GM19372 (cell line): ENCODE measurements at regions not wholly inside any gene's neighbourhood (a gene's known extent, or its start where the extent isn't known, plus 50 kb on each side); places are given as distances from the start of the nearest gene placed in this dataset.
"Not testable (repeated sequence)": the region's sequence is repeated elsewhere in the genome, so short reads cannot be mapped to it uniquely, and the experiment has no call there.

Experiments
- ATAC-seq: cut with Tn5 transposase; IDR thresholded peaks from one replicate; pipeline ENCODE4 v1.9.1; 2021; ENCODE audit warnings: mild to moderate bottlenecking, low read depth, moderate library complexity; ENCODE audit not compliant: unreplicated experiment

DNA sequence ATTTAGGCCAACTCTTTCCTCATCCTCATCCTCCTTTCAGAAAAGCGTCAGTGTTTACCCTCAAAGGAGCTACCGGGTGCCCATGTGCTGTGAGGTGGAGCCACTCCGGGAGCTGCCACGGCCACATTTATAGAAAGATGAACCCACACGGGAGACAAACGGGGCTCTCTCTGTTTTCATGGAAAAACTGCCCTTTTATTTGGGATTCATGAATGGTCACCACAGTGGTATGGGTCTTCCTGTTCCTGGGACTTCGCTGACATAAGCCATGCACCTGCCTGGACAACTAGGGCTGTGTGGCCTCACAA, 224.2 kb downstream of the ZIC5 start:
- no peak for ATAC-seq

DNA sequence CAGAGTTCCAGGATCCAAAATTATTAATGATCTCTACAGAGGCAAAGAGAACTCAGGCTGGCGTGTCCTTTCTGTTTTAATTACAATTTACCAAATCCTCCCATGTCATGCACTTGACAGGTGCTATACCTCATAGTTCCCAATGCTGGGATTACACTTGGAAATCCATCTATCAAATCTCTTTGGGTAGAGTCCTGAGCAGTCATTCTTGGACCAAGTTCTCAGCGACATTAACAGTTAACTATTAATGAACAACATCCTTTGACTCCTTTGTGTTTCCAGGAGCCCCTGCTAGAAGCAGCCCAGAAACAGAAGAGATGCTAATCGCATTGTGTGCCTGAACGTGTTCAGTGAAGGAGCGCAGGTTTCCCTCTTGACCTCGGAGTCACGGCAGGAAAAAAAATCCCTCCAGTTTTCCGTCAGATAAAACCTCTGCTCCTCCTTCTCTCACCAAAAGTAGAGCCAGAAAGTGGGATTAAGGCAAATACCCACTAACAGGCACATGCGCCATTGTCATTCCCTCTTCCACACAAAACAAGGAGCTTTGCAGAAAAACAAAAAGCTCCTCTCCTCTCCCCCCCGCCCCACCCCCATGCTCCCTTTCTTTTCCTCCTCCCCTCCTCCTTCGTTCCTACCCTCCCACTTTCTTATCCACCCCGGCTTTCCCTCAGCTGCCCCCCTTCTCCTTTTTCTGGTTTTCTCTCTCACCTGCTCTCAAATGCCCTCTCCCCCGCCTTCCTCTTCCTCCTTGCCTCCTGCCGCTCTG, 224.7 kb downstream of the ZIC5 start:
- ATAC-seq: no peak

DNA sequence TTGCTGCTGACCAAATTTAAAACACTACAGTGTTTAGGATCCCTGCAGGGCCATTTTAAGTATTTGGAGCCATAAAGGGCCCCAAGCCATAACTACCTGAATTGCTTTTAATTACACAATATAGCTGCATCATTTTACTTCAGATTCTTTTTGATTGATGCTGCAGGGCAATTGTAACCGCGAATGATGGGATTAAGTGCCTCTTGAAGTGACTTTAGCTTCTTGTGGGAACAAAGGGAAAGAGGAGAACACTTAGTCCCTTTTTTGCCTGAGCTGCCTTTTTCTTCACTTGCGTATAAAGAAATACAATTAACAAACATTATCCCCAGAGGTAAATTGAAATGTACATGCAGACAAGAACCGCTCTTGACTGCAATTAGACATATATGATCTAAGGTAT, 228.5 kb downstream of the ZIC5 start:
- ATAC-seq: no peak

DNA sequence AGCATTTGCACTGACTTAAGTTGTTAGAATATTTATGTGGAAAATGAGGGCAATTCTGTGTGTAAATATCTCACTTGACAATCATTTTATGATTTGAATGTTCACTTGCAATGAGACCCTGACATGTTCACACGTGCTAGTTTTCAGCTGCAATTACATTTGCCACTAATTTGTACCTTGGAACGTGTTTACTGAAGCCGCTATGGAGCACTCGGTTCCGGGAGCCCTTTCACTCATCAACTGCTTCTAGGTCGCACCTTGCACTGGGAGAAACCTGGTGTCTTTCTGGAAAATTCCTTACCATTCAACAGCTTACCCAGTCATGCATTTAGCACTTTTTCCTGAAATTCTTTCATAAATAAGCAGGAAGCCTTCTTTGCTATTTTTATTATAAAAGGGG, 229.6 kb downstream of the ZIC5 start:
- no peak for ATAC-seq

DNA sequence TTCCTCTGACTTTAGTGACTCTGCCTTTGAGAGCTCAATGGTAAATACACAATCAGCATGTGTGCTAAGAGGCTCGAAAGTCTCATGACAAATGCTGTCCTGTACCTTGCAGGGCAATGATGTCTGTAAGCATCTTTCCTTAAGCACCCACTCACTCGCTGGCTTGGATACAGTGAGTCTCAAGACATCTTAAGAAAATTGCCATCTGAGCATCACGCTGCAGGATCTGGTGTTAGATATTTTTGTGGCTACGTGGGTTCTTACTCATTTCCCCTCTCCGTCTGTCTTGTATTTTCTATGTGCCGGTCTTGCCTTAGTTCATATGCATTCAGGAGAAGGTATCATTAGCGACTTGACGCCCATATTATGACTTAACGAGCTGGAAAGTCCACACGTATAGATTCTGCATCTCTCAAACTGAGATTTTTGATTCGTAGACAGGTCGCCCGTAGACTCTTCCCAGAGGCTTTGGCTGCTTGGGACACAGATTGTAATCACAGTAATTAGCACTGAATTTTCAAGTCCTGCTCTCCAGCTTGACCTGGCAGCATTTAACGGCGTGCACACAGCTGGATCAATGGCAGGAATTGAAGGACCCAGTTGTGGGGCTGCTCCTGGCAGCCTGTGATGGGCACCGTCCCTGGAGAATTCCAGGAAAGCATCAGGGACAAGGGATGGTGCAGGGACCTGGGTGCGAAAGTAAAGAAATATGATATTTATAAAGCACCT, 231.2 kb downstream of the ZIC5 start:
- no peak for ATAC-seq

DNA sequence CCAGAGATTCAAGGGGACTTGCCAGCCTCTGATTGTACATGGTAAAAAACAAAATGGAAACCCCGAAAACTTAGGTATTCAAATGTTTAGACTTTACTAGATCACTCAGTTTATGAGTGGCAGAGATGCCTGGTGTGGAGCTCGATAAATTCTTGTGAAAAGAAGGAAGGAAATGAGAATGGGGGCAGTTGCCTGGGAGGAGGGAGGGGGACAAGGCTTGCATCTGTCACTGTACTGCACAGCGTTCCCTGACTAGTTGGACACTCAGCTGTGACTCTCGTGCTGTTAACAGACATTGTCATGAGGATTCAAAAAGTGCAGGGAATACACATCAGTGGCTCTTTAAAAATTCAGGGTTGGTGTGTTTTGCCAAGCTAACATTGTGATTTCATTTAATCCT, 232.9 kb downstream of the ZIC5 start:
- no peak for ATAC-seq

DNA sequence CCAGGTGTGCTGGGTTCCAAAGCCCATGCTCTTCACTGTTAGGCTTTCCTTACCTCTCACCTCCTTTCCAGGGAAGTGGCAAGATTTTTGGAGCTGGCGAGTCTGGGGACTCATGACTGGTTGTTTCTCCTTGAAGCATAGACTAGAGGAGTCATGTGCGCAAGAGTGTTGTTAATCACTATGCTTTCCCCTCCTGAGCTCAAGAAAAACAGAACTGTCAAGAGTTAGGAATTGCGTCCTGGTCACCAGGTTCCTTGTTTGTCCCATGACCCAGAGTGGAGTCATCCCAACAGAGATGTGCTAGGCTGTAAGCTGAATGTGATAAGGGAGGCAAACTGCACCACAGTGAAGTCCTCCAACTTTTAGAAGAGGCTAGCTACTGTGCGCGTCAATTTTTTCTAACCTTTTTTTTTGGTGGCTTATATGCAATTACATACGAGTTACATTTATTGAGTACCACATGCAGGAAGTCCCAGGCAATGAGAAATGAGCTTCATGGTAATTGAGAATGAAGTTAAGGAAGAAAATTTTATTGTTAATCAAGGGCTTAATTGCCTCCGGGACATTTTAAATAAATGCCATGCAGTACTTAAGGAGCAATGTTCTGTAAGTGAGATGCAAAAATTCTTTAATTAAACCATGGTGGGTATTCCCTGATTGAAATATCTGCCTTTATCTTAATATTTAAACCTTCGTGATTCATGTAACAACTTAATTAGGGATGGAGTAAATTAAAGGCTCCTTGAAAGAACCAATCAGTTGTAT, 233.9 kb downstream of the ZIC5 start:
- no peak for ATAC-seq

DNA sequence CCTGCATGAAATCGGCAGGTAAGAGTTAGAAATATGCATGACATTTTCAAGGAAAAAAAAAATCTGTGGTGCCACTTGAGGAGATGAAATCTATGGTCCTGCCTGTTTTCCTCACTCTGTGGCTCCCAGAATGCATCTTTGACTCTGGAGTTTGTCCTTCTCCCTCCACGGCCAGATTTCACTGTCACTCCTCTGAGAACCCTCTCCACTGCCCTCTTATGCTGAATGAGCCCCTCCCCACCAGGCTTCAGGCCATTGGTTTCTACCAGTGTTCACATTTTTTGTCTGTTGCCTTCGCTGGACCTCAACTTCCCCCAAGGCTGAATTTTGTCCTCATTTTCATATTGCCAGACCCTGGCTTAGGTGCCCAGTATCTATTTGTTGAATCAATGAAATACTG, 235.0 kb downstream of the ZIC5 start:
- no peak for ATAC-seq

DNA sequence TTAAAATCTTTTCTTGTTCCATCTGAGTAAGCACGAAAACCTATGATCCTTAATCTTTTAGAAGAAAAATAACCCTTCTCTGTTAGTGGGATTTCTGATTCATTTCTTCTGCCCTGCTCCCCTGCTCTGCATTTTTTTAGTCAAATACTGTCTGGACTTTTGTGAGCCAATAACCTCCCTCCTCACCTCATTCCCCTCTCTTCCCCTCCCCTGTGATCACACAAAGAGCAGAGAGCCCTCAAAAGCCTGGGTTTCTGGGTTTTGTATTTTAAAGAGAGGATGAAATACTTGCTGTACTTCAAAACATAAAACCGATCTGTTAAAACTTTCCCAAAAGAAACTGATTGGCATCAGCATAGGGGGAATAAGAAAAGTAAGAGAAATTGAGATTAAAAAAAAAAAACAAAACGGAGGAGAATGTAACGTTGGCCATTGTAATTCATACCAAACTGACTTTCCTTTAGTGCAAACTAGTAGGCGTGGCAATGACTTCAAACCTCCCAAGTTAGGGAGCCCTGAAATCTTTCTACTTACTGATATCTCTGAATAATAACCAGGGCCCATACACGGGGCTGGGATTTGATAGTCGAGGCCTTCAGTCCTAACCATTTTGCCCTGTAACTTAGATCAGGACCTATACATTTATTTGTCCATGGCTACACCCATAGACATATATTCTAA, 232.9 kb downstream of the TM9SF2 start:
- no peak for ATAC-seq

DNA sequence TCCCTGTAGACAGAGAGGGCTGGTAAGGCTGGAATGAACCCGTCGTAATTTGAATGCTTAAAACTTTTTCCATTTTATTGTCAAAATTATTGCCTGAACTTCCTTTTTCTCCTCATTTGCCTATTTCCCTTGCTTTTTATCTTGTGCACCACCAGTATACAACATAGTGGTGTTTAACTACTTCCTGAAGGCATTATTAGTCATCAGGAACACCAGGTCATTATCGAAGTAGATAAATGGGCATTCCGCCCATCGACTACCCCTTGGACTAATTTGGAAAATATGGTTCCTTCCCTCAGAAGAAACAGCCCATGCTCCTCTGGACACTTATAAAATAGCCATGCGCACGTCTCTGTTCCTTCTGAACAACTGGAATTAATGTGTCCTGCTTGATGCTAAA, 232.1 kb downstream of the TM9SF2 start:
- no peak for ATAC-seq

DNA sequence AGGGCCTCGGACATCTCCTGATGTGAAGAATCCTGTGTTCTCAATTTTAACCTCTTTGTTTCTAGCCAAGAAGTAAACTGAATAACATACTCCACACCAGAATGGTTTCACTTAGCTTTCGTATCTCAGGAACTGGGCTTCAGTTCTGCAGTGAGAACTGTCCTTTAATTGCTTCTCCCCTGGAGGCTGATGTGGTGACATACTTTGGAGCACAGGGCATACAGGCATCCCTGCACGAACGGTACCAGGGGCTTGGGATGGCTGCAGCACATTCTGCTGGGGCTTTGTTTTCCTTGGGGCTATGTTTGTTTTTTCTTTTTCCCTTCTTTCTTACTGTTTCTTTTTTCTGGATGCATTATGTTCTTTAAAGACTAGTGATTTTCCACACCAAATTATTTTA, 230.5 kb downstream of the TM9SF2 start:
- ATAC-seq: no peak

DNA sequence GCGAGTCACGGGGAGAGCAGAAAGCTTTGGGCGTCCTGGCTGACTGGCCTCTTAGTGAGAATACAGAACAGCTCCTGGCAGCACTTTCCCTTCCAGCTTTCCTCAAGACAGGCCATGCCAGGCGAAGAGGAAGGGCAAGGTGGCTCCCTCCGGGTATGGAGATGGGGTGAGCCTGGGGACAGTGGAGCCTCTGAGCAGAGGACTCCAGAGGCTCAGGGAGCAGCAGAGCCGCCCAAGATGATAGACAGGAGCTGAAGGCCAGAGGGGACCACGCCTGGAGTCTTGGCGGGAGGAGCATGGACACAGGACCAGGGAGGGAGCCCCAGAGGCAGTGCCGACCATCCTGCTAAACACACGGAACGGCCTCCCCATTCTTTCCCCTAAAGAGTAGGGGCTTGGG, 229.1 kb downstream of the TM9SF2 start:
- no peak for ATAC-seq

DNA sequence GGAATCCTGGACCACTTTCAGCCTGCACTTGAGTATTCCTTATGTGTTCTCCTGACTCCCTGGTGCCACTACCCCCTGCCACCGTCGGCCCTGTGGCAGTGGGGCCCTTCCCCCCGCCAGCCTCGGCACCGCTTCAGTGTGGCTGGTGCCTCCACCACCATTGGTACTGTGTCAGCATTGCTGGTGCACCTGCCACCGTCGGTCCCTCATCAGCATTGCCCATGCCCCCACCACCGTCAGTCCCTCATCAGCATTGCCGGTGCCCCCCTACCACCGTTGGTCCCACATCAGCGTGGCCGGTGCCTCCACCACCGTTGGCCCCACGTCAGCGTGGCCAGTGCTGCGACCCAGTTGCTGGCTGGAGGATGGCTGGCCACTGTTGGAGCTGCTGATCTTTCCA, 228.5 kb downstream of the TM9SF2 start:
- ATAC-seq: no peak

DNA sequence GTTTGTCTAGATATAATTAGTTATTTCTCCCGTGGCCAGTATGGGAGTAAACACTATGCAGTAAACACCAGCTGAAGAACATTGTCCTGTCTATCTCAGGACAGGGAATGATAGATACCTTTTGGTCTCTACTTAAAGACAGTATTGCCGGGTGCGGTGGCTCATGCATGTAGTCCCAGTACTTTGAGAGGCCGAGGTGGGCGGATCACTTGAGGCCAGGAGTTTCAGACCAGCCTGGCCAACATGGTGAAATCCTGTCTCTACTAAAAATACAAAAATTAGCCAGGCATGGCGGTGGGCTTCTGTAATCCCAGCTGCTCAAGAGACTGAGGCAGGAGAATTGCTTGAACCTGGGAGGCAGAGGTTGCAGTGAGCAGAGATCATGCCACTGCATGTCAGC, 226.4 kb downstream of the TM9SF2 start:
- ATAC-seq: not testable (repeated sequence)

DNA sequence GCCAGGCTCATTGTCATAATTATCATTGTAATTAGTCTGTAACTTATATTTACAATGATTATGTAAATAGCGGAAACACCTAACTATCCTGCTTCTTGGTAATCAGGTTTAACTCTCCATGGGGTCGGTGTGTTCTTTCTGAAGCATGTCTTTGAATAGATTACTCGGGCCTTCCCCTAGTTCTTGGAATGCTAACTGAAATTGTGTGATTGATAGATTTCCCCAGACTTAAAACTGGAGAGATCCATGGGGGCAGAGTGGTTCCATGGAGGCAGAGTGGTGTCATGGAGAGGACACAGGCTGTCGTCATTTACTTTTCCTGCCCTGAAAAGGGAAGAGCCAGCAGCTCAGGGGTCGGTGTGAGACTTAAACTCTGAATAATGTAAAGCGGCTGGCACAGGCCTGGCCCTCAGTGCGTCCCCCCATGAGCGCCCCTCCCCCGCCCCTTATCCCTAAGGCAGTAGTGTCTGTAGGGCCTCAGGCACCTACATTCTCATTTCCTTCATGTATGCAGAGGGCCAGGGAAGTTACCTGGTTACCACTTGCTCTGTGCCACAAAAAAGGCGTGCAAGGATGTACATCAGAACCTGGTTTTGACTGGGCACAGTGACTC, 225.1 kb downstream of the TM9SF2 start:
- no peak for ATAC-seq

DNA sequence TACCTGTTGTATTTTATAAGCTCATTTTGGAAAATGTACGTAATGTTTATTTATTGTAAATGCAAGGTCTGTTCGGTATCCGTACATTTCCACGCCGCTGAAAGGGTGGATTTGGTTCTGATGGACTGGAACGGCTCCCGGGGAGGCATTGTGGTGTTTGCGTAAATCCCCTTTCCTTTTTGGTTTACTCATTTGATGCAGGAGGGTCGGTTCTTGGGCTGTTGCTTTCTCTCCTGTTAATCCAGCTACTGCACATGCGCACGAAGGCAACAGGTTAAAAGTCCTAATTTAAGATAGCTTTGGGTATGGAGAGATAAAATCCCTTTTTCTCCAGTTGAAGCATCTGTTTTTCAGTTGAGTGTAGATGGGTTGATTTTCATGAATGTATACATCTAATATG, 224.4 kb downstream of the TM9SF2 start:
- no peak for ATAC-seq

DNA sequence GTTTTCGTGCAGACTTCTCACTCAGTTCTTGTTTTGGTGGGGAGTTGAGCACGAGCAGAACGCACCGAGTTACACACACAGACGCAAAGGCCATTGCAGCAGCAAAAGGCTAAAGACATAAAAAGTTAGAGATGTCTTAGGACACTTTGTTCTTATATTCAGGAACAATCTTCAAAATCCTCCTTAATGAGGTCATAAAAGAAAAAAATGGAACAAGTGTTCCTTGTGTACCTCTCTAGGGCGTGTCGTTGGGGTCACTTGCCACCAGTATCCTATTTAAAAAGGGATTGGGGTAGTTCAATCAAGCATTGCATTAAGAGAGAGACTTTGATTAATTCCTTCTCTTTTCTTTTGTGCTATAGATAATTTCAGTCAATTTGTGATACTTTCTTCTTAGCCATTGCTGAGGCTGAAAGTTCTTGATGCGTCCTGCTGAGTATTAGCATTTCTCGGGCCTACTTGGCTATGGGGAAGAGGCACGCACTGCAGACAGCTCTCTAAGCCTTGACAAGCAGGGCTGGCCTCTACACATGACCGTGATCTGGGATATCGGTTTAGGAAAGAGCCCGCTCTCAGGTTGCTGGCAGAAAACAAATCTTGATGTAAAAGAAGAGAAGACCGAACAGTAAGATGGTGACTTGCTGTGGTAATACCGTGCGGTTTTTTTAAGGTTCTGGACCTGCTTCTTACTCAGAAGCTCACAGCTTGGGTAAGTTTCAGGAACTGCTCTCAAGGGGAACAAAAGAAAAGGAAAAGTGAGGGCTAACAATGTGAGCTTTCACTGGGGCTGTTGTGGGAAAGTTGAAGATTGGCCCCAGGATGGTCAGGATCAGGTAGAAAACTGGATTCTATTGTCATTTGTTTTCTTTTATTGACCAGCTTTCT, 223.6 kb downstream of the TM9SF2 start:
- ATAC-seq: no peak

DNA sequence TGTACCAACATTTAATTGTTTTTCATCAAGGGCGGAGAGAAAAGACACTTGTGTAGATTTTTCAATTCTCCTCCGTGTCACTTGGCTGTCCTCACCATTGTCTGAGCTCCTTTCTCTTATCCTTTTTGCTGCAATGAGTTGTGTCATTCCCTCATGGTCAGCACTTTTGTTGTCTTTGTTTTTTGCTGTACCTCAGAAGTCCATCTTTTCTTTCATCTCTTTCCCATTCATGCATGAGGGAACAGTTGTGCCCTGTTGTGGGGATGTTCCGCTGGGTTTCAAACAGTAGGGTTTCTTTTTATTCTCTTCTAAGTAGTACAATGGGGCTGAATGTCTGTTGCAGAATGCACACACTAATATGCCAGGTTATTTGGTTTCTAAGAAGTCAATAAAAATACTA, 222.6 kb downstream of the TM9SF2 start:
- ATAC-seq: no peak

DNA sequence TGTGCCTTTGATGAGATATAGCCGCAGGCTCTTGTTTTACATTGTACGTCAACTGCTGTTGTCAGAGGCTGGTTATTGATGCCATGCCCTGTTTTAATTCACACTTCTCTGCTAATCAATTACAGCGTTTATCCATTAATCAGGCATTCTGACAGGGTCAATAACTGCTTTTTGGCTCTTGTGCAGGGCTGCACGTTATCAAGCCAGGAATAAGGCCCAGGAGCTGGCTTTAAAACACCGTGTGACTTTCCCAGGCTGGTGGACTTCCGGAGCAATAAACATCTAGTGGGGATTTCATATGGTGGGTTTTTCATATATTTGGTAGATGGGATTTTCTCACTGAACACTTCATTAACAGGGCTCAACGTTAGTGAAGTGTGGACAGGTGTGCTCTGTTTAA, 221.7 kb downstream of the TM9SF2 start:
- ATAC-seq: no peak

DNA sequence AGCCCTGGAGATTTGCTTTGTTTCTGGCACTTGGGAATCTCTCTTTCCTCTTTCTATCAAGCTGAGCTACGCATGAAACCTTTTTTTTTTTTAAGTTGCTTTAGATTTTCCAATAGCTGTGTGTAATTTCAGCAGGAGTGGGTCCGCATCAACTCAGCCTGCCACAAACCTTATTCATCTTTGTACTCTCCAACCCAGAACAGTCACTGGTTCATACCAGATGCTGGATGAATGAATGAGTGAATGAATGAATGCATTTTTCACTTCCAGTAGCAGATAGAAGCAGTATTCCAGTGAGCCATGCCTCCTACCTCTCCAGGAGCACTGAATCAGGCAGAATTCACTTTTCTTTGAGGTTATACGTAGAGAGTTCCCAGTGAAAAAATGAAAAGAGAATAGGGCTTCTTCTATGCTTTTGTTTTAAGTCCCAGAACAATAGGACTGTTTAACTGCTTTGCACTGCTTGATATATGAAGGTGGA, 221.1 kb downstream of the TM9SF2 start:
- ATAC-seq: no peak
